Middle frontal gyrus (tissue), 1 donor: ENCODE measurements at regions not wholly inside any gene's neighbourhood (a gene's known extent, or its start where the extent isn't known, plus 50 kb on each side); places are given as distances from the start of the nearest gene placed in this dataset.
"Not testable (repeated sequence)": the region's sequence is repeated elsewhere in the genome, so short reads cannot be mapped to it uniquely, and the experiment has no call there.

Experiments
- DNase-seq: peaks from one replicate; pipeline ENCODE4 v3.0.0-alpha.2; 2015; ENCODE audit warnings: low spot score; ENCODE audit errors: extremely low spot score

DNA sequence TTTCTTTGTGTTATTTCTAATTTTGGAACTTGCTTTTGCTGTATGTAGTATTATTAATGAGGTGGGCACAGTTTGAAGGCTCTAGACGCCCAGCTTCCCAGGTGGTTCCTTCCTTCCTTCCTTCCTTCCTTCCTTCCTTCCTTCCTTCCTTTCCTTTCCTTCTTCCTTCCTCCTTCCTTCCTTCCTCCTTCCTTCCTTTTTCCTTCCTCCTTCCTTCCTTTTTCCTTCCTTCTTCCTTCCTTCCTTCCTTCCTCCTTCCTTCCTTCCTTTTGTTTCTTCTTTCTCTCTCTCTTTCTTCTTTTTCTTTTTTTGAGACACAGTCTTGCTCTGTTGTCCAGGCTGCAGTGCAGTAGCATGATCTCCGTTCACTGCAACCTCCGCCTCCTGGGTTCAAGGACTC lies 906.7 kb downstream of the AACS start:
- DNase-seq: no peak

DNA sequence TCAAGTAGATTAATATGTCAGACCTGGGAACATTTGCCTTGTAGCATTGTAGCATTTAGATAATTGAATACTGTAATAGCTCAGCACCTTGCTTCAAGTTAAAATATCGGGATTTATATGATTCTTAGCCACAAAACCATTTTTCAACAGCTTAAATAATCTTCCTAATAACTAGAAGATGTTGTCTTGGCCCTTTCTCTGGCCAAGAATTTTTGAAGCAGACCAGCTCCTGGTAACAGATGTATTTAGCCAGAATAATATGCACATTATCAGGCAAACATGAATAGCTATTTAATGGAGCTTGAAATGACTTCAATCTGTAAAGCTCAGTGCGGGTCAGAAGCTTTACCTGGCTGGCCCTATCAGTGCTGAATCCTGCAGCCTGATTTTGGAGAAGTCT lies 913.1 kb downstream of the AACS start:
- DNase-seq: no peak

DNA sequence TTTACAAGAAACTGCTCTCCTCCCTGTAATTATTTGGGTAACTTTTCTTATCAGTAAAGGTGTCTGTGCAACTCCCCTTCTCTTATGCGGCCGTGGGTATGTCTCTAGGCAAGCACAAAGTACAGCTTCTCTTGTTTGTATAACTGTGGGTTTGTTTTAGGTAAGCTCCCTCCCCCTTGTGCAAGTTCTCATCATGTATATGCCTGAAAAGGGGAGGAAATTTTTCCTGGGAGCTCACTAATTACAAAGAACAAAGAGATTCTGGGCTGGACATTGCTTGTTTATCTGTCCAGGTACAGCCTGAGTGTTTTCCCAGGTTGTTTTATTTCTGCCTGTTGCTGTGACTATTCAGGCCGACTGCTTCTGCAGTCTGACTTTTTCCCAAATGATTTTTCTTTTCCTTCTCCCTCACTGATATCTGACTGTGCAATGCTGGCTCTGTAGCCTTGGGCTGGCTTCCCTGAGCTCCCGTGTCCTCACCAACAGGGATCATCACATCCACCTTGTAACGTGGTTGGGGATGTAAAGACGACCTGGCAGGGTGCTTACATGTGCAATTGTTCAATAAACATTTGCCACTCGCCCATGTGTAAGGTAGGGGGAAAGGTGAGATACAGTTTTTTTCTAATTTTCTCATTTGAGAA lies 916.5 kb downstream of the AACS start:
- no peak for DNase-seq

GRCh38 chr12:125983094-125983783 lies 918.0 kb downstream of the AACS start:
- no peak for DNase-seq

GRCh38 chr12:125983784-125984500 lies 918.7 kb downstream of the AACS start:
- DNase-seq: no peak

GRCh38 chr12:125988545-125988944 lies 923.3 kb downstream of the AACS start:
- DNase-seq: no peak

DNA sequence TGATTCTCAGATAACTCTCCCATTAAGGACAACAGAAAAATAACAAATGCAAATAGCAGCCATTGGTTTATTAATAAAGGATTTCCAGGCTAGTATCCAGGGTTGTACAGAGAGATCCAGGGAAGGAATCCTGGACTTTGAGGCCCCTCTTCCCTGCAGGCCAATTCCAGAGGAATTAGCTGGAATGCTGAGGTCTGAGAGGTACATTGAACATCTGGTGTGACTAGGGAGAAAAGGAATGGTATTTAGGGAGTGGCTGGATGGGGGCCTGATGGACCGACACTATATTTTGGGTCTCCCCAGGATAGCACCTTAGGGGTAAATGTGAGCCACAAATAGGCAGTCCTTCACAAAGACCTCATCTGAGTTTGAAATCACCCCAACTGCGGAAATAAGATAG lies 924.5 kb downstream of the AACS start:
- no peak for DNase-seq

DNA sequence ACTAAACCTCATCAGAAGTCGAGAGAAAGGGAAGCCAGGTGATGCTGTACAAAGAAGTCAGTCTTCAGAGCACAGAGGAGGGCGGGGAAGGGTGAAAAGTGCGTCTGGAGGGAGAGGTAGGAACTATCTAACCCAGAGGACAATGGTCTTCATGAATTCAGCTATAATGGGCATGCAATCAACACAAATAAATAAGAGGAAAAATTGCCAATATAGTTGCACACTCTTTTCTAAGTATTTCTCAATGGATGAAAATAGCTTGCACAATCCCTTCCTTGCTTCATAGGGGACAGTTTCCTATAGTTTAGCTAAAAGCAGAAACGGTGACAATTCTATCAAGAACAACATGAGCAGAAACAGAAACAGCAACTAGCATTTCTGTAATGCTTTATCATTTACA lies 931.2 kb downstream of the AACS start:
- no peak for DNase-seq

- no peak for DNase-seq
Measured at GRCh38 chr12:125999628-126000027, 934.4 kb downstream of the AACS start.

DNA sequence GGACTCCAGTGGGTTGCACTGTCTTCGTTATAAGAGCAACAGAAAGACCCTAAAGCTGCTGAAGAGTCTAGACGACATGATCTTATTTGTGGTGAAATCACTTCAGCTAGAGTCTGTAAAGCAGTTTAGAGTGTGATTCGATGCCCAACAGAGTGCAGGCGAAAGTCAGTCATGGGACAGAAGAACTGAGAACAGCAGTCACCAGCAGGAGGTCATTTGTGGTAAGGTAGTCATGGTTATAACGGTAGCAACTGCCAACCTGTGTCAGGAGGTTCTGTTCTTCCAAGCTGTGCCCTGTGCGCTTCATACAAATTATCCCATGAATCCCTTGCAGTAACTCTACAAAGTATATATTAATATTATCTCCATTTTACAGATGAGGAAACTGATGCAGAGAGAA lies 954.1 kb downstream of the AACS start:
- DNase-seq: no peak

- DNase-seq: no peak
Measured at GRCh38 chr12:126021675-126022074, 956.4 kb downstream of the AACS start.

DNA sequence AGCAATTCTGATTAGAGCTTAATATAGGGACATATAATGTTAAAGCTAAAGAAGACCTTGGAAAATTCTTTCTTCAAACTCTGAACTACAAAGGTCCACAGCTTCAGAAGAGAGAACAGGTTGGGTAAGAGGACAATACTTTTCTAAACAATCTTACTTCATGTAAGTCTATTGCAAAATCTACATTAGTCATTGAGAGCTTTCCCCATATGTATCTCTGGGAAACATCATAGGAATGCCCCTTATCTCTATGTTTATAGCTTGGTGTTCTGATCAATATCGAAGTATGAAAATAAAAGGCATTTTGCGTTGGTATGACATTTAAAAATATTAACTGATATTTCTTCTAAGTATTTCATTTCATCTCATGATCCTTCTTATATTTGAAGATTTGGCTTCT lies 962.6 kb downstream of the AACS start:
- no peak for DNase-seq

DNA sequence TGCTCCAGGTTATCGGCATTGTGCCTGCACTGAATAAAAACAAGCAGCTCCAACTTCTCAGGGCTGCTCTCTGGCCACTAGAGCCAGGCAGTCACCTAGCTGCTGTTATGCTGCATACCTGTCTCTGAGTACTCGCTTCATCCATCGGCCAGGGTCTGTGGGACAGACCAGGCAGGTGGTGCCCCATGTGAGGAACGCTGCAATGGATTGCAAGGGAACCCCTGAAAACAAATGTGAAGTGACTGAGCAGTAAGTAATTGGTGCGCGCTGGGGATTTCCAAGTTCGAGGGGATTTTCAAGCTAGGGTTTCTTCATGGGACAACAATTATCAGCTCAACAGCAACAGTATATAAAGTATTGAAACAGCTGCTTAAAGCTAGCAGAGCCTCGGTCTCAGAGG lies 965.3 kb downstream of the AACS start:
- DNase-seq: no peak

GRCh38 chr12:126033751-126034150 lies 968.5 kb downstream of the AACS start:
- no peak for DNase-seq

DNA sequence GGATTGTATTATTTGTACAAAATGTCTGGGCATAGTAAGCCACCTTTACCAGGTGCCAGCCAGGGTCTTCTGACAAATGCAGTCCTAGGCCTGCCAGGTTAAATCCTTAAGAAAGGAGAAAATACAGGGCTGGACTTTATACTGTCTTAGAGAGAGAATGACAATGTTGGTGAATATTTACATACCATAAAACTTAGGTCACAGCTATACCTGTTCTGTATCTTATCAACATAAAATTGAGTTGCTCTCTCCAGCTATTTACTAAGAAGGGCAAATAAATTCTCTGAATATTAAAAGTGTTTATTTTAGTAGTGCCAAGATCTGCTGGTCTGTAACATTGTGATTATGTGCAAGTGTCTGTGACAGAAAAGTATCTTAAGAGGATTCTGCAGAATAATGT lies 971.1 kb downstream of the AACS start:
- DNase-seq: no peak

DNA sequence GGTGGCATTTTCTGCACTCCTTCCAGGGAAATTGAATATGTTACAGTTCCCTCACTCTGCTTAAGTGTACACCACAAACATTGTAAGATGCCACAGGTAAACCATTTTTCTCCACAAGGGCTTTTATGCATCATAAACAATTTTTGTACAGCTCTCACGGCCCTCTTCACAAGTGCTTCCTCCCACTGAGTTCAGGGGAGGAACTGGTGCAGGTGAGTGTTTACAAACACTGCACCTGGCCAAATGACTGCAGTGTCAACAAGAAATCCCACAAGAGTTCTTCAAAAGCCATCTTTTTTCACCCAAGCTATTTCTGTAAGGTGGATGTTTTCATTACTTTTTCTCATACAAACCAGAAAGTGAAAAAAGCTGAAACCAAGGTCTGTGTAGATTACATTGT lies 973.2 kb downstream of the AACS start:
- no peak for DNase-seq

GRCh38 chr12:126040307-126040706 lies 975.1 kb downstream of the AACS start:
- no peak for DNase-seq

GRCh38 chr12:126042286-126042685 lies 977.1 kb downstream of the AACS start:
- DNase-seq: no peak

GRCh38 chr12:126049501-126049900 lies 984.3 kb downstream of the AACS start:
- not testable (repeated sequence) for DNase-seq

DNA sequence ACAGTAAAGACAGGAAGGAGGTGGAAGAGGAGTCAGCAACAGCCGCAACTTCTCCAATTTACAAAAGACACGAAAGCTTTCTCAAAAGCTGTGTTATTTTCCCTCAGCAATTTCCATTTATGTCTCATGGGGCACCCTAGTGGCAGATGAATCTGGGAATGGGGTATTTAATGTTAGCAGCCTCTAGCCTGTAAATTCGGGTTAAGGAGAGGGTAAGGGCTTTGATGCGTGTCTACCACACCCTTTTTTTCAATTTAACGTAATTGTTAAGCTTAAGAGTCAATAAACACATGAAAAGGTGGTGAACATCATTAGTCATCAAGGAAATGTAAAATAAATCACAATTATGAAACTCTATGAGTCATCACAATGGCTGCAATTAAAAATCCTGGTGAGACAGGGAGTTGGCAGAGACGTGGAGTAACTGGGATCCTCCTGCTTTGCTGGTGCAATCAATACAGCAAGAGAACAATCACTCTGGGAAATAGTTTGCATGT lies 986.4 kb downstream of the AACS start:
- no peak for DNase-seq

- DNase-seq: no peak
Measured at GRCh38 chr12:126055521-126055920, 990.3 kb downstream of the AACS start.

GRCh38 chr12:126061777-126062176 lies 996.5 kb downstream of the AACS start:
- no peak for DNase-seq
